ENCODE measurements at regions not wholly inside any gene's neighbourhood (a gene's known extent, or its start where the extent isn't known, plus 50 kb on each side); places are given as distances from the start of the nearest gene placed in this dataset.

DNA sequence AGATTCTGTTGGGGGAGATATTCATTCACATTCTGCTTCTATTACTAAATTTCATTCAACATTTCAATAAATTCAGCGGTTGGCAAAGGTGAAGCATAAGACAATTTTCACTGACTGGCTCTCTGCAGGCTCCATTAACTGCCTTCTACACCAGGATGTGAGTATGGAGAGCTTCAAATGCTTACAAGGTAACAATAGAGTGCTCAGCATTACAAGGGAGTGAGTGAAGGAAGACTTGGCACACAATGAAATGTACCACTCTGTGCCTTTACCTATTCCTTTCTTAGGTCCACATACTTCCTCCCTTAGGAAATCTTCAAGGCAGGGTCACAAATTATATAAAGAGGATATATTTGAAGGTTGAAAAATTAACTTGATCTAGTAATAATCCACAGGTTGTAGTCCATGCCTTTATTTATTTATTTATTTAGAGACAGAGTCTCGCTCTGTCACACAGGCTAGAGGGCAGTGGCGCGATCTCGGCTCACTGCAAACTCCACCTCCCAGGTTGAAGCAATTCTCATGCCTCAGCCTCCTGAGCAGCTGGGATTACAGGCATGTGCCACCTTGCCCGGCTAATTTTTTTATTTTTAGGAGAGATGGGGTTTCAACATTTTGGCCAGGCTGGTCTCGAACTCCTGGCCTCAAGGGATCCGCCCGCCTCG is 76.6 kb upstream of the FAM169A start:
- TF ChIP-seq, protein P1, sequence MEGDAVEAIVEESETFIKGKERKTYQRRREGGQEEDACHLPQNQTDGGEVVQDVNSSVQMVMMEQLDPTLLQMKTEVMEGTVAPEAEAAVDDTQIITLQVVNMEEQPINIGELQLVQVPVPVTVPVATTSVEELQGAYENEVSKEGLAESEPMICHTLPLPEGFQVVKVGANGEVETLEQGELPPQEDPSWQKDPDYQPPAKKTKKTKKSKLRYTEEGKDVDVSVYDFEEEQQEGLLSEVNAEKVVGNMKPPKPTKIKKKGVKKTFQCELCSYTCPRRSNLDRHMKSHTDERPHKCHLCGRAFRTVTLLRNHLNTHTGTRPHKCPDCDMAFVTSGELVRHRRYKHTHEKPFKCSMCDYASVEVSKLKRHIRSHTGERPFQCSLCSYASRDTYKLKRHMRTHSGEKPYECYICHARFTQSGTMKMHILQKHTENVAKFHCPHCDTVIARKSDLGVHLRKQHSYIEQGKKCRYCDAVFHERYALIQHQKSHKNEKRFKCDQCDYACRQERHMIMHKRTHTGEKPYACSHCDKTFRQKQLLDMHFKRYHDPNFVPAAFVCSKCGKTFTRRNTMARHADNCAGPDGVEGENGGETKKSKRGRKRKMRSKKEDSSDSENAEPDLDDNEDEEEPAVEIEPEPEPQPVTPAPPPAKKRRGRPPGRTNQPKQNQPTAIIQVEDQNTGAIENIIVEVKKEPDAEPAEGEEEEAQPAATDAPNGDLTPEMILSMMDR (IDR thresholded peaks at IDR 0.05; ENCODE audit: borderline replicate concordance, extremely low read depth, insufficient read depth) = no peak
- H3K4me3 ChIP-seq (ENCODE audit: low read length in 3 of 3) = no peak overlapping the region
- FAIRE-seq = no peak
- no peak overlapping the region for H3K9ac ChIP-seq (ENCODE audit: low read length in 3 of 3)
- peaks cover 0 to 2% (median under 1%) of the 10 kb centered on the region in 3 donors for H3K4me1 ChIP-seq (ENCODE audit: control insufficient read depth in 2 of 3, insufficient read depth in 2 of 3, low read depth in 1 of 3, low read length in 3 of 3)
- no peak for DNase-seq
- H3K9me3 ChIP-seq (ENCODE audit: control insufficient read depth in 2 of 3, insufficient read depth in 1 of 3, low read length in 3 of 3) = no peaks in the 10 kb centered on the region
- intact Hi-C loops (cut with DNase I) = no loop called here
- no peak overlapping the region for H3K27ac ChIP-seq (ENCODE audit: low read depth in 2 of 2, low read length in 2 of 2)
- H3K36me3 ChIP-seq (ENCODE audit: control insufficient read depth in 2 of 3, insufficient read depth in 3 of 3, low read length in 3 of 3) = no peaks in the 10 kb centered on the region
- H3K27me3 ChIP-seq (ENCODE audit: control insufficient read depth, insufficient read depth, low read length) = no peaks in the 10 kb centered on the region

DNA sequence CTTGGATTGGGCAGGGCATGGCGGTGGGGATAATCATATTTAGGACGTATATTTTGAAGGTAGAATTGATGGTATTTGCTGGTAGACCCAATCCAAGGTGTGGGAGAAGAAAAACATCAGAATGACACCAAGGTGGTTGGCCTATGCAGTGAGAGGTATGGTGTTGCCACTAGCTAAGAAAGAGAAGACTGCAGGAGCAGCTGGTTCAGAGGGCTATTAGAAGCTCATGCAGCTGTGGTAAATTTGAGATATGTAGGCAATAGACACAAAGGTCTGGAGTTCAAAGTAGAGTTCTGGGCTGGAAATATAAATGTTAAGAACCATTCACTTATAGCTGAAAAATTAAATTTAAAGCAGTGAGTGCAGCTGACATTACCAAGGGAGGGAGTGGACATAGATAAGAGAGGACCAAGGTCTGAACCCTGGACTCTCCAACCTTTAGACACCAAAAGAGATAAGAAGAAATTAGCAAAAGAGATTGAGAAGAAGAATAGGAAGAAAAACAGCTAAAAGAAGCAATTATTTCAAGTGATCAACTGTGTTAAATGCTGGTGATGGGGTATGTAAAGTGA is 74.7 kb upstream of the FAM169A start:
- no peaks in the 10 kb centered on the region for H3K36me3 ChIP-seq (ENCODE audit: control insufficient read depth in 2 of 3, insufficient read depth in 3 of 3, low read length in 3 of 3)
- intact Hi-C loops (cut with DNase I) = no loop called here
- H3K27me3 ChIP-seq (ENCODE audit: control insufficient read depth, insufficient read depth, low read length) = no peaks in the 10 kb centered on the region
- TF ChIP-seq, protein P1 (IDR thresholded peaks at IDR 0.05; ENCODE audit: borderline replicate concordance, extremely low read depth, insufficient read depth) = no peak
- H3K9ac ChIP-seq (ENCODE audit: low read length in 3 of 3) = no peak overlapping the region
- no peak overlapping the region for H3K27ac ChIP-seq (ENCODE audit: low read depth in 2 of 2, low read length in 2 of 2)
- no peak overlapping the region for H3K4me3 ChIP-seq (ENCODE audit: low read length in 3 of 3)
- DNase-seq = no peak
- H3K9me3 ChIP-seq (ENCODE audit: control insufficient read depth in 2 of 3, insufficient read depth in 1 of 3, low read length in 3 of 3) = no peaks in the 10 kb centered on the region
- FAIRE-seq = no peak
- no peaks in the 10 kb centered on the region for H3K4me1 ChIP-seq (ENCODE audit: control insufficient read depth in 2 of 3, insufficient read depth in 2 of 3, low read depth in 1 of 3, low read length in 3 of 3)

DNA sequence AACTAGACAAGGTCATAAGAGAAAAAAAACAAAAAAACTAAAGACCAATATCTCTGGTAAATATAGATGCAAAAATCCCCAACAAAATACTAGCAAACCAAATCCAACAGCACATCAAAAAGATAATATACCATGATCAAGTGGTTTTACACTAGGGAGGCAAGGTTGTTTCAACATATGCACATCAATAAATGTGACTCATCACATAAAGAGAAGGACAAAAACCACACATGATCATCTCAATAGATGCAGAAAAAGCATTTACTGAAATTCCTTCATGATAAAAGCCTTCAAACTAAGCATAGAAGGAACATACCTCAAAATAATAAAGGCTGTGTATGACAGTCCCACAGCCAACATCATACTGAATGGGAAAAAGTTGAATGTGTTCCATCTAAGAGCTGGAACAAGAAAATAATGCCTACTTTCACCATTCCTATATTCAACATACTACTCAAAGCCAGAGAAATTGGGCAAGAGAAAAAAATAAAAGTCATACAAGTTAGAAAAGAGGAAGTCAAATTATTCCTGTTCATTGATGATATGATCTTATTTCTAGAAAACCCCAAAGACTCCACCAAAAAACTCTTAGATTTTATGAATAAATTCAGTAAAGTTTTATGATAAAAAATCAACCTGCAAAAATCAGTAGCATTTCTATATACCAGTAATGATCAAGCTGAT is 72.2 kb upstream of the FAM169A start:
- H3K4me3 ChIP-seq (ENCODE audit: low read length in 3 of 3) = no peak overlapping the region
- TF ChIP-seq, protein P1 (IDR thresholded peaks at IDR 0.05; ENCODE audit: borderline replicate concordance, extremely low read depth, insufficient read depth) = no peak
- H3K36me3 ChIP-seq (ENCODE audit: control insufficient read depth in 2 of 3, insufficient read depth in 3 of 3, low read length in 3 of 3) = no peaks in the 10 kb centered on the region
- intact Hi-C loops (cut with DNase I) = no loop called here
- FAIRE-seq = no peak
- H3K27me3 ChIP-seq (ENCODE audit: control insufficient read depth, insufficient read depth, low read length) = no peaks in the 10 kb centered on the region
- H3K4me1 ChIP-seq (ENCODE audit: control insufficient read depth in 2 of 3, insufficient read depth in 2 of 3, low read depth in 1 of 3, low read length in 3 of 3) = peaks cover 0 to 12% (median 0%) of the 10 kb centered on the region in 3 donors
- no peaks in the 10 kb centered on the region for H3K9me3 ChIP-seq (ENCODE audit: control insufficient read depth in 2 of 3, insufficient read depth in 1 of 3, low read length in 3 of 3)
- no peak overlapping the region for H3K9ac ChIP-seq (ENCODE audit: low read length in 3 of 3)
- H3K27ac ChIP-seq (ENCODE audit: low read depth in 2 of 2, low read length in 2 of 2) = no peak overlapping the region
- no peak for DNase-seq
